ENCODE measurements at regions not wholly inside any gene's neighbourhood (a gene's known extent, or its start where the extent isn't known, plus 50 kb on each side); places are given as distances from the start of the nearest gene placed in this dataset.
"Not testable (repeated sequence)": the region's sequence is repeated elsewhere in the genome, so short reads cannot be mapped to it uniquely, and the experiment has no call there.

- H3K36me3 Mint-ChIP-seq = no peaks in the 10 kb centered on the region
- H3K27me3 Mint-ChIP-seq = no peaks in the 10 kb centered on the region
- H3K9me3 Mint-ChIP-seq = peaks cover 0 to 9% (median 0%) of the 10 kb centered on the region in 9 donors
- no peak for ATAC-seq
- no peak overlapping the region for H3K4me3 Mint-ChIP-seq
- POLR2A ChIA-PET = no interaction called here
- no peaks in the 10 kb centered on the region for H3K4me1 Mint-ChIP-seq
- no peak overlapping the region for H3K27ac Mint-ChIP-seq
- no peak for DNase-seq
These were observed 424.0 kb upstream of the NDST4 start for GRCh38 chr4:115537387-115537786.

GRCh38 chr4:115529126-115529525 is 415.7 kb upstream of the NDST4 start:
- Mint-ChIP-seq H3K27me3 (no peaks in the 10 kb centered on the region), H3K27ac (no peak overlapping the region), H3K9me3 (peaks cover 0 to 3% (median 0%) of the 10 kb centered on the region in 9 donors), H3K36me3 (no peaks in the 10 kb centered on the region), H3K4me1 (no peaks in the 10 kb centered on the region), H3K4me3 (no peak overlapping the region)
- DNase-seq (no peak), ATAC-seq (no peak)
- POLR2A ChIA-PET = no interaction called here

DNA sequence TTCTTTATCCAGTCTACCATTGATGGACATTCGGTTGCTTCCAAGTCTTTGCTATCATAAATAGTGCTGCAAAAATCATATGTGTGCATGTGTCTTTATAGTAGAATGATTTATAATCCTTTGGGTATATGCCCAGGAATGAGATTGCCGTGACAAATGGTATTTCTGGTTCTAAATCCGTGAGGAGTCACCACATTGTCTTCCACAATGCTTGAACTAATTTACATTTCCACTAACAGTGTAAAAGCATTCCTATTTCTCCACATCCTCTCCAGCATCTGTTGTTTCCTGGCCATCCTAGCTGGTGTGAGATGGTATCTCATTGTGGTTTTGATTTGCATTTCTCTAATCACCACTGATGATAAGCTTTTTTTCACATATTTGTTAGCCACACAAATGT is 406.1 kb upstream of the NDST4 start:
- H3K36me3 Mint-ChIP-seq, H3K27me3 Mint-ChIP-seq, H3K27ac Mint-ChIP-seq, DNase-seq, H3K4me1 Mint-ChIP-seq, ATAC-seq, POLR2A ChIA-PET, H3K4me3 Mint-ChIP-seq: not testable (repeated sequence)
- H3K9me3 Mint-ChIP-seq = peaks cover 0 to 24% (median 12%) of the 10 kb centered on the region in 9 donors

- no peak for DNase-seq
- Mint-ChIP-seq H3K4me3 (no peak overlapping the region), H3K27me3 (no peaks in the 10 kb centered on the region), H3K27ac (no peak overlapping the region), H3K4me1 (no peaks in the 10 kb centered on the region), H3K36me3 (no peaks in the 10 kb centered on the region), H3K9me3 (peaks cover 0 to 9% (median 0%) of the 10 kb centered on the region in 9 donors)
- no peak for ATAC-seq
- POLR2A ChIA-PET = no interaction called here
These were observed 402.4 kb upstream of the NDST4 start for GRCh38 chr4:115515772-115516171.

DNA sequence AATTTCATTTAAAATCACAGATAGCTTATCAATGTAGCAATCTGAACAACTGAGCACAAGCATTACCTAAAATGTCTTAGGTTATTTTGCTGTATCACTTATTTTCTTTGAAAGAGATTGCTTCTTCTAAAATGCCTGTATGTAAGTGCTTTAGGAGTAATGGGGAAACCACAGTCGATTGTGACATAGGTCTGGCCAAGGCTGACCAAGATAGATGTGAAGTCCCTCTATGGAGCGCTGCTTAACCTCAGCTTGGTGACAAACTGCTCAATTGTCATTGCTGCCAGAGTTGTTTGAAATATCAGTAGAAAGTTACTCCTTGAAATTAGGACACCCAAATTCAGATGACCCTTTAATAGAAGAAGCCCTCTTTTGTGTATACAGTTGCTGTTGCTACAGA is 401.9 kb upstream of the NDST4 start:
- Mint-ChIP-seq H3K27me3 (no peaks in the 10 kb centered on the region), H3K4me3 (no peak overlapping the region), H3K9me3 (peaks cover 0 to 7% (median 0%) of the 10 kb centered on the region in 9 donors), H3K4me1 (no peaks in the 10 kb centered on the region), H3K27ac (no peak overlapping the region), H3K36me3 (no peaks in the 10 kb centered on the region)
- DNase-seq = no peak
- no peak for ATAC-seq
- POLR2A ChIA-PET = no interaction called here

DNA sequence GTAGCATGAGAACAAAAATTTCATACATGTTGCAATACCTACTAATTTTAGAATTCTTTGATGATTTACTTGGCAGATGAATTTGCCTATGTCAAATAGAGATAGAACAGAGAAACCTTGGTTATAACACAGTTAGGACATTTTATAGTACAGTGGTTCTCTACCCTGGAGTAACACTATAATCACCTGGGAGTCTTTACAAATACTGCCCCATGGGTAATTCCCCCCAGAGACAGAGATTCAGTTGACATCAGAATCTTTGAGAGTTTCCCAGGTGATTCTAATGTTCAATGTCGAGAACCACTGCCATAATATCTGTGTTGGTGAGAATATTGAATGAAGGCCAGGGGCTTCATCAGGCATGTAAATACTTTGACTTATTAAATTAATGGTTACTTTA is 401.3 kb upstream of the NDST4 start:
- peaks cover 0 to 4% (median 0%) of the 10 kb centered on the region in 9 donors for H3K9me3 Mint-ChIP-seq
- DNase-seq = no peak
- no peaks in the 10 kb centered on the region for H3K36me3 Mint-ChIP-seq
- H3K4me1 Mint-ChIP-seq = no peaks in the 10 kb centered on the region
- POLR2A ChIA-PET = no interaction called here
- no peak overlapping the region for H3K4me3 Mint-ChIP-seq
- no peaks in the 10 kb centered on the region for H3K27me3 Mint-ChIP-seq
- ATAC-seq = no peak
- H3K27ac Mint-ChIP-seq = no peak overlapping the region

GRCh38 chr4:115505326-115505725 is 391.9 kb upstream of the NDST4 start:
- no peak for DNase-seq
- no peak overlapping the region for H3K4me3 Mint-ChIP-seq
- POLR2A ChIA-PET = no interaction called here
- peaks cover 0 to 4% (median 0%) of the 10 kb centered on the region in 9 donors for H3K9me3 Mint-ChIP-seq
- no peaks in the 10 kb centered on the region for H3K36me3 Mint-ChIP-seq
- H3K4me1 Mint-ChIP-seq = no peaks in the 10 kb centered on the region
- H3K27me3 Mint-ChIP-seq = no peaks in the 10 kb centered on the region
- no peak overlapping the region for H3K27ac Mint-ChIP-seq
- no peak for ATAC-seq

DNA sequence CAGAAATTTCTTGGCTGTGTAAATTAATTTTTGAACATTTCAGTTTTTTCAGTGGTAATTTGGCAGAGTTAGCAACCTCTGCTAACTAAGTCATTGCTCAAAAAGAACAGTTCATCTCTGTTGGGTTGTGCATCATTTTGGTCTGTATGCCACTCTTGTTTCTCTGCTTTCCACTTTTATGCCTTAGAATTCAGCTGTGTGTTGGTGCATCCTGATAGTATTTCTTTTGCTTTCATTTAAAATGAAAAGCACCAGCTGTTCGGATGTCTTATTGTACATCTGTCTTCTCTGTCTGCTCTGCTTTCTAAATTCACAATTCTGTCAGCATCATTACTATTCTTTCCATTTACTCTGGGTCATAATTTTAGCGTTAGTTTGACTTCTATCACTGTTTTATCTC is 388.2 kb upstream of the NDST4 start:
- peaks cover 0 to 4% (median 0%) of the 10 kb centered on the region in 9 donors for H3K9me3 Mint-ChIP-seq
- no peak for ATAC-seq
- no peaks in the 10 kb centered on the region for H3K27me3 Mint-ChIP-seq
- H3K36me3 Mint-ChIP-seq = no peaks in the 10 kb centered on the region
- H3K27ac Mint-ChIP-seq = no peak overlapping the region
- POLR2A ChIA-PET = no interaction called here
- DNase-seq = no peak
- H3K4me1 Mint-ChIP-seq = no peaks in the 10 kb centered on the region
- no peak overlapping the region for H3K4me3 Mint-ChIP-seq

DNA sequence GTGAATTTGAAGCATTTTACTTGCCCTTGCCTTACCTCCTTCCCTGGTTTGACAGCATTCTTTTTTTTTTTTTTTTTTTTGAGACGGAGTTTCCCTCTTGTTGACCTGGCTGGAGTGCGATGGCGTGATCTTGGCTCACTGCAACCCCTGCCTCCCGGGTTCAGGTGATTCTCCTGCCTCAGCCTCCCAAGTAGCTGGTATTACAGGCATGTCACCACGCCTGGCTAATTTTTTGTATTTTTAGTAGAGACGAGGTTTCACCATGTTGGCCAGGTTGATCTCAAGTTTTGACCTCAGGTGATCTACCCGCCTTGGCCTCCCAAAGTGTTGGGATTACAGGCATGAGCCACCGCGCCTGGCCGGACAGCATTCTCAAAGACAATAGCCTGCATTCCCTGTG is 380.4 kb upstream of the NDST4 start:
- H3K27ac Mint-ChIP-seq, H3K36me3 Mint-ChIP-seq, H3K4me3 Mint-ChIP-seq: not testable (repeated sequence)

GRCh38 chr4:115491686-115492085 is 378.3 kb upstream of the NDST4 start:
- ATAC-seq = no peak
- no peaks in the 10 kb centered on the region for H3K27me3 Mint-ChIP-seq
- H3K9me3 Mint-ChIP-seq = peaks cover 2 to 29% (median 9%) of the 10 kb centered on the region in 9 donors
- H3K4me3 Mint-ChIP-seq = no peak overlapping the region
- H3K4me1 Mint-ChIP-seq = no peaks in the 10 kb centered on the region
- no peaks in the 10 kb centered on the region for H3K36me3 Mint-ChIP-seq
- no peak for DNase-seq
- no peak overlapping the region for H3K27ac Mint-ChIP-seq
- POLR2A ChIA-PET = no interaction called here

More for the DNA sequence above, 380.4 kb upstream of the NDST4 start:
- H3K27me3 Mint-ChIP-seq, DNase-seq, POLR2A ChIA-PET, H3K4me1 Mint-ChIP-seq, ATAC-seq: not testable (repeated sequence)
- peaks cover under 1 to 24% (median 9%) of the 10 kb centered on the region in 9 donors for H3K9me3 Mint-ChIP-seq

- no peak for ATAC-seq
- H3K27ac Mint-ChIP-seq = no peak overlapping the region
- no peaks in the 10 kb centered on the region for H3K27me3 Mint-ChIP-seq
- peaks cover 0 to 20% (median 4%) of the 10 kb centered on the region in 9 donors for H3K9me3 Mint-ChIP-seq
- H3K4me3 Mint-ChIP-seq = no peak overlapping the region
- DNase-seq = no peak
- H3K36me3 Mint-ChIP-seq = no peaks in the 10 kb centered on the region
- H3K4me1 Mint-ChIP-seq = no peaks in the 10 kb centered on the region
- POLR2A ChIA-PET = no interaction called here
These were observed 375.9 kb upstream of the NDST4 start for GRCh38 chr4:115489279-115489678.

DNA sequence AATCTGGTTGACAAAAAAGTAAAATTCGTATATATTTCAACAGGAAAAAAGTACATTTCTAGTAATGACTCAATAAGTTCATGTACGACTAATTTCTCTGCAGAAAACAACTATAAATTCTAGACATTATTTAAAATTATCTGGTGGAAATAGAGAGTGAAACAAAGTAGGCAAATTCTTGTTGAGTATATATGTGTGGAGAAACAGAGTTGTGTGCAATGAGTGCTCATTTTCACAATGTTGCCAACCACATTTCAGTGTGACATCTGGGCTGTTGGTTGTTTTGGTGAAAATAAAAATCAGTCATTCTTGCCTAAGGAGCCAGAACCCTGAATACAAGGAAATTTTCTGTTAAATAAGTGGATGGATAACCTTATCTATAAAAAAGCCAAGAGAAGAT is 372.0 kb upstream of the NDST4 start:
- H3K9me3 Mint-ChIP-seq = peaks cover 0 to 19% (median 0%) of the 10 kb centered on the region in 9 donors
- H3K36me3 Mint-ChIP-seq = no peaks in the 10 kb centered on the region
- no peaks in the 10 kb centered on the region for H3K4me1 Mint-ChIP-seq
- no peaks in the 10 kb centered on the region for H3K27me3 Mint-ChIP-seq
- no peak overlapping the region for H3K4me3 Mint-ChIP-seq
- ATAC-seq (no peak), DNase-seq (no peak)
- no peak overlapping the region for H3K27ac Mint-ChIP-seq
- POLR2A ChIA-PET = no interaction called here

DNA sequence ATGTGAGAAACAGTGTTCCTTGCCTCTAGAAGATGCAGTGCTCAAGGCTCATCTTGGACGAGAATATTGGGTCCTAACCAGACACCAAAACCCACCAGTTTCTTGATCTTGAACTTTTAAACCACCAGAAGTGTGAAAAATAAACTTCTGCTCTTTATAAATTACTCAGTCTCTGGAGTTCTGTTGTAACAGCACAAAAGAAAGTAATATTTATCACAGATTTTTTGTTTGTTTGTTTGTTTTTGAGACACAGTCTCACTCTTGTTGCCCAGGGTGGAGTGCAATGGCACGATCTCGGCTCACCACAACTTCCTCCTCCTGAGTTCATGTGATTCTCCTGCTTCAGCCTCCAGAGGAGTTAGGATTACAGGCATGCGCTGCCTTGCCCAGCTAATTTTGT is 371.1 kb upstream of the NDST4 start:
- ATAC-seq (no peak), DNase-seq (no peak)
- Mint-ChIP-seq H3K36me3 (no peaks in the 10 kb centered on the region), H3K4me1 (no peaks in the 10 kb centered on the region), H3K27ac (no peak overlapping the region), H3K9me3 (peaks cover 0 to 10% (median 0%) of the 10 kb centered on the region in 9 donors), H3K4me3 (no peak overlapping the region), H3K27me3 (no peaks in the 10 kb centered on the region)
- POLR2A ChIA-PET = no interaction called here

DNA sequence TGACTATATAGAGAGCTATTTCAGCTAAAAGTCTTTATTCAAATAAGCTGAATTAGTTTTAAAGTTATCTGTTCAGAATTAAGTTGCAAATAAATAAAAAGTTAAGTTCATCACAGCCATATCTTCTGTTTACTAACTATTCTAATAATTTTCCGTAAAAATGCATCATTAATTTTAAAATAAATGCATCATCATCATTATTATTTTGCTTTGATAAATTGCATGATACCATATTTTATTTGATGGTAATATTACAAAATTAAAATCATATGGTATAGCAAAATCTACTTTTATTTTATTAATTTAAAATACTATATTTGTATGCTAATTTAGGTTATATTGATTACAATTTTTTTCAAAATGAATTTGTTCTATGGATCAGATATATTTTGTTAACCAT is 357.3 kb upstream of the NDST4 start:
- no peak for DNase-seq
- no peaks in the 10 kb centered on the region for H3K27me3 Mint-ChIP-seq
- H3K4me3 Mint-ChIP-seq = no peak overlapping the region
- POLR2A ChIA-PET = no interaction called here
- H3K36me3 Mint-ChIP-seq = no peaks in the 10 kb centered on the region
- H3K4me1 Mint-ChIP-seq = no peaks in the 10 kb centered on the region
- no peak overlapping the region for H3K27ac Mint-ChIP-seq
- no peak for ATAC-seq
- H3K9me3 Mint-ChIP-seq = peaks cover 0 to 8% (median 0%) of the 10 kb centered on the region in 9 donors

DNA sequence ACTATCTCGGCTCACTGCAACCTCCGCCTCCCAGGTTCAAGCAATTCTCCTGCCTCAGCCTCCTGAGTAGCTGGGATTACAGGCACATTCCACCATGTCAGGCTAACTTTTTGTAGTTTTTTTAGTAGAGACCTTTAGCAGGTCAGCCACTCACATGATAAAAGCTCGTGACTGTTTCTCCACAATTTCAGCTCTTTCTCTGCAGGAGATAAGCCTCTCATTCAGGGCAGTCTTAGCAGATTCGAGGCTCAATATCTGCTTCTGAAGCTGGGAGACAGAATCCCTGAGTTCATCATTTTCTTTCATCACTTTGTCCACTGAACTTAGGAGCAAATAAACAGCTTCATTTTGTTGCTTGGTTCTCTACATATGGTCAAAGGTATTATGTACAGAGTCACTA is 345.9 kb upstream of the NDST4 start:
- ATAC-seq, H3K9me3 Mint-ChIP-seq, DNase-seq, H3K36me3 Mint-ChIP-seq, H3K4me3 Mint-ChIP-seq, POLR2A ChIA-PET, H3K27me3 Mint-ChIP-seq, H3K4me1 Mint-ChIP-seq, H3K27ac Mint-ChIP-seq: not testable (repeated sequence)

Data from naive thymus-derived CD8-positive, alpha-beta T cell (primary cell).